Colonic mucosa (tissue), 4 donors: ENCODE measurements at regions not wholly inside any gene's neighbourhood (a gene's known extent, or its start where the extent isn't known, plus 50 kb on each side); places are given as distances from the start of the nearest gene placed in this dataset.

Experiments used
- DNase-seq: peaks from one replicate; pipeline ENCODE4 v3.0.0-alpha.2; 2020
- H3K27ac ChIP-seq: fragments of 200-600 bp; one replicate; pipeline ENCODE4 v1.8.0; 2021
- H3K27me3 ChIP-seq: fragments of 200-600 bp; one replicate; pipeline ENCODE4 v1.8.0; 2021
- H3K36me3 ChIP-seq: fragments of 200-600 bp; one replicate; pipeline ENCODE4 v1.8.0; 2021
- H3K4me1 ChIP-seq: fragments of 200-600 bp; one replicate; pipeline ENCODE4 v1.8.0; 2021; ENCODE audit warnings: mild to moderate bottlenecking
- H3K4me3 ChIP-seq: fragments of 200-600 bp; one replicate; pipeline ENCODE4 v1.8.0; 2021
- H3K9ac ChIP-seq, 2 donors: one replicate each; pipeline ENCODE4 v1.7.0; 2013; ENCODE audit warnings: control low read depth in 2 of 2, low read depth in 2 of 2, low read length in 2 of 2
- H3K9me3 ChIP-seq: fragments of 200-600 bp; one replicate; pipeline ENCODE4 v1.8.0; 2021
- CTCF ChIP-seq: fragments of 200-600 bp; IDR thresholded peaks from one replicate; pipeline ENCODE4 v1.8.0; 2022; ENCODE audit warnings: antibody characterized with exemption, mild to moderate bottlenecking
- intact Hi-C: fragments of 100-400 bp; cut with DNase I; formaldehyde crosslinking; loops from one replicate; pipeline ENCODE4 v1.14.1; 2022
- donor health status: healthy.
- donor health status: DM: no; HTN: no; CAD: no.
- donor health status: DM: no; HTN: no; CAD: no.

- no peak for DNase-seq
- H3K36me3 ChIP-seq, result no peaks in the 10 kb centered on the region
- H3K27me3 ChIP-seq, result no peaks in the 10 kb centered on the region
- H3K9me3 ChIP-seq, result no peaks in the 10 kb centered on the region
- H3K9ac ChIP-seq, result no peak overlapping the region
- H3K4me1 ChIP-seq, result no peaks in the 10 kb centered on the region
- no peak overlapping the region for H3K4me3 ChIP-seq
- intact Hi-C loops, result no loop called here
- H3K27ac ChIP-seq, result no peak overlapping the region
- TF ChIP-seq CTCF, result no peak
These were observed 373.2 kb upstream of the MANEA start for GRCh38 chr6:95204178-95204577.

DNA sequence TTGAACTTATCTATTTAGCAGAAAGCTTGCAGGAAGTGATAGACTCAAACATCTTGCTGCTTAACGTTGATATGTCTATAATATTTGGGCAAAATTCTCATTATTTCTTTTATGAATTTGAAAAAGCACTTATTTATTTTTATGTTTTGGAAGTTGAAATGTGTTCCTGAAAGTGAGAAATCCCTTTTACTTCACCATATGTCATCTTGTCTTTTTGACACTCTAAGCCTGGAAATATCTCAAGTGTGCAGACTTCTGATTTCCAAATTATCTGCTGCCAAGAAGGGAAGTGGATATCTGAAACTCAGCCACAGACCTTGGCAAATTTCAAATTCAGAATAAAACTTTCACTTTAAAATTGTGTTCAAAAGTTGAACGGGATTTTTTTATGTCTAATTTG, 368.7 kb upstream of the MANEA start:
- TF ChIP-seq CTCF, result no peak
- intact Hi-C loops, result no loop called here
- Histone ChIP-seq H3K9me3 (no peaks in the 10 kb centered on the region), H3K4me1 (no peaks in the 10 kb centered on the region), H3K9ac (no peak overlapping the region), H3K4me3 (no peak overlapping the region), H3K36me3 (no peaks in the 10 kb centered on the region), H3K27me3 (no peaks in the 10 kb centered on the region), H3K27ac (no peak overlapping the region)
- DNase-seq, result no peak

DNA sequence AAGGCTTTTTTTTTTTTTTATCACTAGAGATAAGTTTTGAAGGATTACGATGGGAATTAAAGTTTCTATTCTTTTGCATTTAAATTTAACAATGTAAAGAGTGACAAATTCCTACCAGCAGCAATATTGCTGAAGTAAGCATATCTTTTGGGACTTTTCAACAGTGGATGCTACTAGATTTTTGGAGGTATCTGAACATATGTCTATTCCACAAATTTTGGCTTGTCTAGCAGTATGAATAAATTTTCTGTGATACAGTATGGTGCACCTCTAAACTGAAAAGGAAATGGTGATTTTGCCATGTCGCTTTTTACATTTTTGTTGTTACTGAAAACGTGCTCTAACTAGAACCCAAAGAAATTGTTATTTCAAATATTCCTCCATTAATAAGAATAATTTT, 368.3 kb upstream of the MANEA start:
- H3K4me3 ChIP-seq, result no peak overlapping the region
- no peaks in the 10 kb centered on the region for H3K27me3 ChIP-seq
- H3K36me3 ChIP-seq, result no peaks in the 10 kb centered on the region
- no peak for DNase-seq
- H3K27ac ChIP-seq, result no peak overlapping the region
- intact Hi-C loops, result no loop called here
- no peak for TF ChIP-seq CTCF
- H3K4me1 ChIP-seq, result no peaks in the 10 kb centered on the region
- no peaks in the 10 kb centered on the region for H3K9me3 ChIP-seq
- no peak overlapping the region for H3K9ac ChIP-seq

- no peak overlapping the region for H3K4me3 ChIP-seq
- DNase-seq, result no peak
- H3K36me3 ChIP-seq, result no peaks in the 10 kb centered on the region
- H3K4me1 ChIP-seq, result no peaks in the 10 kb centered on the region
- no peaks in the 10 kb centered on the region for H3K27me3 ChIP-seq
- TF ChIP-seq CTCF, result no peak
- no peaks in the 10 kb centered on the region for H3K9me3 ChIP-seq
- intact Hi-C loops, result no loop called here
- no peak overlapping the region for H3K9ac ChIP-seq
- no peak overlapping the region for H3K27ac ChIP-seq
These were observed 360.8 kb upstream of the MANEA start for GRCh38 chr6:95216555-95216954.

DNA sequence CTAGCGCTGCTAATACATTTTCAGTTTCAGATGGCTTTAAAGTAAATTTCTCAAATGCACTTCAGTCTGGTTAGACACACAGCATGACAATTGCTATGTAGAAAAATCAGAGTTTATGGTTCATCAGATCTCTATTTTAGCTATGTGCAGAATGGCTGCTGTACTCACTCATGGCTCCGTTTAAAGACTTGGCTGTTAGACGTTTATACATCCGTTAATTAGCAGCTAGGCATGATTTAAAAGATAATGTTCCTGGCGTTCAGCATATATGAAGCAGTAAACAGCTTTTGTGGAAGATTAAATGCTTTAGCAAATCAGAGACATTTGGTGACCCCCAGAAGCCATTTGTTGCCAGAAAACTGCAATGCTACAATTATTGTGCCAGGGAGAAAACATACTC, 350.0 kb upstream of the MANEA start:
- intact Hi-C loops, result no loop called here
- no peak for TF ChIP-seq CTCF
- H3K9me3 ChIP-seq, result no peaks in the 10 kb centered on the region
- H3K27ac ChIP-seq, result no peak overlapping the region
- no peak overlapping the region for H3K4me3 ChIP-seq
- no peaks in the 10 kb centered on the region for H3K27me3 ChIP-seq
- no peaks in the 10 kb centered on the region for H3K4me1 ChIP-seq
- DNase-seq, result no peak
- no peak overlapping the region for H3K9ac ChIP-seq
- H3K36me3 ChIP-seq, result no peaks in the 10 kb centered on the region

DNA sequence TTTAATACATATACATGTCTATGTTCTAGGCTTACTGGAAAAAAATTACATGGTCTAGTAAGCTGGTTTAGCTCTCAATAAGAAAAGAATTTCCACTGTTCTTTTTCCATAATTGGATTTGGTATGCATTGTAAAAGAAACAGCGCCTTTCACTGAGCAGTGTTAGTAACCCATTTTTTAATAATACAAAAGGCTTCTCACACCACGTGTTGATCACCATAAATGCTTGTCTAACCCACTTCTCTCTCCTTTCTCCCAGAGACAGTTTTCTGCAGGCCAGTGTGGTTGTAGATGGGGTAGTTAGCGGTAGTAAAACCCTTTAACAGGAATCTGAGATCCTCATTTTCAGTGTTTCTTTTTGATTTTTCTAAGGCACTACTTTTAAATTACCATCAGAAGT, 348.7 kb upstream of the MANEA start:
- H3K4me1 ChIP-seq, result no peaks in the 10 kb centered on the region
- H3K4me3 ChIP-seq, result no peak overlapping the region
- no peaks in the 10 kb centered on the region for H3K27me3 ChIP-seq
- no peaks in the 10 kb centered on the region for H3K36me3 ChIP-seq
- no peak overlapping the region for H3K27ac ChIP-seq
- intact Hi-C loops, result no loop called here
- DNase-seq, result no peak
- H3K9ac ChIP-seq, result no peak overlapping the region
- H3K9me3 ChIP-seq, result no peaks in the 10 kb centered on the region
- TF ChIP-seq CTCF, result no peak
